ENCODE measurements at regions not wholly inside any gene's neighbourhood (a gene's known extent, or its start where the extent isn't known, plus 50 kb on each side); places are given as distances from the start of the nearest gene placed in this dataset.

DNA sequence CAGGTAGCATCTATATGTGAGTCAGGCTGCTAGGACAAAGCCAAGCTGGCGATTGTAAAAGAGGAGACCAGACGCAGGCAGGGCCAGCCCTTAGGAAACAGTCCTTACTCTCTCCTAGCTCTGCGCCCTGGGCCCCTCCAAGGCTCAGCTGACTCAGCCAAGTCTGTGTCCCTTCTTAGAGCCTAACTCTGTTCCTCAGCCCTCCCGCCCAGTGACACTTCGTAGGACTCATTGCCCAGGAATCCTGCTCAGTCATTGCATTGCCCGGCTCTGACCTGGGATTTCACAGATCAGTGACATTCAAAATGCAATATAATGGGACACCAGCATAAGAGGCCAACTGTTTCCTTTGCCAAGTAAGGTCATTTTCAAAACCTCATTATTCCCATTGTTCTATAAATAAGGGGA lies 244.2 kb downstream of the TLE3 start:
- FAIRE-seq = no peak
- no peak for TF ChIP-seq POU2F2 (IDR thresholded peaks at IDR 0.05; ENCODE audit: low read depth, low read length)
- no peak for TF ChIP-seq PAX5 (IDR thresholded peaks at IDR 0.05; ENCODE audit: insufficient read depth, low read length, severe bottlenecking)
- TF ChIP-seq SPI1 (IDR thresholded peaks at IDR 0.05; ENCODE audit: low read depth, low read length) = no peak
- no peak for TF ChIP-seq TAF1 (IDR thresholded peaks at IDR 0.05; ENCODE audit: low read depth, low read length)
- TF ChIP-seq POLR2AphosphoS5 (IDR thresholded peaks at IDR 0.05; ENCODE audit: low read depth, low read length) = no peak
- DNase-seq (ENCODE audit: insufficient read length, low spot score) = no peak

DNA sequence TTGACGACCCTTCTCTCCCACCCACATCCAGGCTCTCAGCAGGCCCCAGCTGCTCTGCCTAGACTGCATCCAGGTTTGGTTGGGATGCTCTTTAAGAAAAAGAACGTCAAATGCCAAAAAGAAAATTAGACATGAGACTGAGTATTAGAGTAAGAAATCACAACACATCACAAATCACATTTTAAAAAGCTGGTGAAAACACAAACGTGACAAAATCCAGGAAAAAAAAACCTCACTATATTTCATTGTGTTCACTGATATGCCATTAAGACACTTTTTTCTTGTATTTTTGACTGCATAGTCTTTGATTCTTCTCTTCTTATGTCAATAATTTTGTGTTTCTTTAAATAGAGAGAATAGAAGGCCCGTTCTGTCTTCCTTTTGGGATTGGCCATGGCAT lies 243.7 kb downstream of the TLE3 start:
- TF ChIP-seq POU2F2 (IDR thresholded peaks at IDR 0.05; ENCODE audit: low read depth, low read length) (no peak), POLR2AphosphoS5 (IDR thresholded peaks at IDR 0.05; ENCODE audit: low read depth, low read length) (no peak), TAF1 (IDR thresholded peaks at IDR 0.05; ENCODE audit: low read depth, low read length) (no peak), SPI1 (IDR thresholded peaks at IDR 0.05; ENCODE audit: low read depth, low read length) (no peak), POLR2A (IDR thresholded peaks at IDR 0.05; ENCODE audit: low read depth, low read length) (no peak), PAX5 (IDR thresholded peaks at IDR 0.05; ENCODE audit: insufficient read depth, low read length, severe bottlenecking) (no peak)
- FAIRE-seq = no peak
- DNase-seq (ENCODE audit: insufficient read length, low spot score) = no peak

DNA sequence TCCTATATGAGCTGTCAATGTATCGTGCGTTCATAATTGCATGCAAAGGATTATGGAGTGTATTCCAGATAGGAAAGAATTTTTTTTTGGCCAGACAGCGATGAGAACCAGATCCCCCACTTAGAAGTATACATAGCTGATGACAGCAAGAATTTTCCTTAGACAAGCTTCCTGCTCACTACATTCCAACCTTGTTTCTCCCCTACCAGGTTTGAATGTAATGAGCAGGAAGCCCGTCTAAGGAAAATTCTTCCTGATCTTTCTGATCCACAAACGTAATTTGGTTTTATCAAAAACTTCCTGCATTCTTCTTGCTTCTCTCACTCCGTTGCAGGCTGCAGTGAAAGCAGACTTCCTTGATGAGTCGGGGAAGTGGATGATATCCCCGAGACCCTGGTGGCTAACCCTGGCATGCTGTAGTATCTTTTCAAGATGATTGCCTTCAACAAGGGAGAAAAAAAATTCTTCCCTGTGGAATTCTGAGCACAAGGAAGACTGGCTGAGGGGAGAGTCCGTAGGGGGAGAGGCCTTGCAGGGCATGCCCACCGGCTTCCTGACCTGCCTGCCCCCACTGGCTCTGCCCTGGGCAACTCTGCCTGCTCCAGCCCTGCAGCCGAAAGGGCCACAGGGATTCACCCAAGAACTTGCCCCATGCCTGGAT lies 243.1 kb downstream of the TLE3 start:
- TF ChIP-seq PAX5 (IDR thresholded peaks at IDR 0.05; ENCODE audit: insufficient read depth, low read length, severe bottlenecking) = no peak
- no peak for TF ChIP-seq SPI1 (IDR thresholded peaks at IDR 0.05; ENCODE audit: low read depth, low read length)
- TF ChIP-seq POLR2A (IDR thresholded peaks at IDR 0.05; ENCODE audit: low read depth, low read length) = no peak
- no peak for TF ChIP-seq POU2F2 (IDR thresholded peaks at IDR 0.05; ENCODE audit: low read depth, low read length)
- no peak for TF ChIP-seq POLR2AphosphoS5 (IDR thresholded peaks at IDR 0.05; ENCODE audit: low read depth, low read length)
- no peak for TF ChIP-seq TAF1 (IDR thresholded peaks at IDR 0.05; ENCODE audit: low read depth, low read length)
- no peak for FAIRE-seq
- DNase-seq (ENCODE audit: insufficient read length, low spot score) = no peak

DNA sequence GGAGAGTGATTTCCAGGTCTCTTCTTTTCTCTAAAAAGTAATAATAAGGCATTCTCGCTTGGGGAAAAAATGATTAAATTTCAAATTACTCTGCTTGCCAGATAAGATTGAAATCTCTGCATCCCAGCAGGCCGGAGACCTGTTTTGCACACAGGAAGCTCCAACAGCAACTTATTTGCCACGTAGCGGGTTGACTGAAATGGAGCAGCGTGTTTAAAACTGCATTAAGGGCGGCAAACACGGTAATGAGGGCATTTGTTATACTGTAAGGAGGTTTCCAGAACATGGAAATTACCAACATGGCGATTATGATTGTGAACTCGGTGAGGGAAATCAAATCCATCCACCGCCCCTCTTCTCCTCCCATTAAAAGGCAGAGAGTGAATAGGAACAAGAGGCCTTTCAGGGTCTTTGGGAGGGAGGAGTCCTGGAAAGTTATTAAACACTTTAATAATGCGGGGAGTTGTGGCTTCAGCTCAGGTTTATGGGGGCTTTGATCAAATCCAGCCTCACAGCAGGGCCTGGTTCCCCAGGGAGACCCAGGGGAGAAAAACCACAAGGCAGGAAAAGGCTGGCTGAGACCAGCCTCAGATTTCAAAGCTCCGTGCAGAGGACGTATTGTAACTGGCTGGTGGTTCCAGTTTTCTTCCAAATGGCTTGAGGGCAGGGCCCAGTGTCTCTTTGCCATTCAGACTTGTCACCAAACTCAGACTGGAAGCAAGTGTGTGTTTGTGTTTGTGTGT lies 242.3 kb downstream of the TLE3 start:
- no peak for TF ChIP-seq POU2F2 (IDR thresholded peaks at IDR 0.05; ENCODE audit: low read depth, low read length)
- TF ChIP-seq POLR2AphosphoS5 (IDR thresholded peaks at IDR 0.05; ENCODE audit: low read depth, low read length) = no peak
- no peak for DNase-seq (ENCODE audit: insufficient read length, low spot score)
- FAIRE-seq = no peak

DNA sequence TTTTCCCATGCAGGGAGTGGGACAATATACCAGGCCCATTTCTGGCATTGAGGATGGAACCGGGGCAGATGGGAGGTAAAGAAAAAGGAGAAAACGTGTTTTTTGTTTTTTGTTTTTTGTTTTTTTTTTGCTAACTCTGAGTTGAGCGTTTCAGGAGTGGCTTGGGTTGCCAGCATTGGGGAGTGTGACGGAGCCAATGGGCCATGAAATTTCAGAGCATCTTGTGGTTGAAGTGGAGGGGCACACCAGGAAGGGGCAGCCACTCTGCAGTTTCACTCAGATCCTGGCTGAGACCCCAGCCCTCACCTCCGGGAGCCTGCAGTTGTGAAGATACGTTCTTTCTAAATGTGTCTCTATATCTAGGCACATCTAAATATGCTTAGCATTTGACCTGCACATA lies 240.5 kb downstream of the TLE3 start:
- FAIRE-seq (no peak), DNase-seq (ENCODE audit: insufficient read length, low spot score) (no peak)
- TF ChIP-seq POU2F2 (IDR thresholded peaks at IDR 0.05; ENCODE audit: low read depth, low read length) (no peak), PAX5 (IDR thresholded peaks at IDR 0.05; ENCODE audit: insufficient read depth, low read length, severe bottlenecking) (no peak), POLR2A (IDR thresholded peaks at IDR 0.05; ENCODE audit: low read depth, low read length) (no peak), POLR2AphosphoS5 (IDR thresholded peaks at IDR 0.05; ENCODE audit: low read depth, low read length) (no peak), SPI1 (IDR thresholded peaks at IDR 0.05; ENCODE audit: low read depth, low read length) (no peak), TAF1 (IDR thresholded peaks at IDR 0.05; ENCODE audit: low read depth, low read length) (no peak)

DNA sequence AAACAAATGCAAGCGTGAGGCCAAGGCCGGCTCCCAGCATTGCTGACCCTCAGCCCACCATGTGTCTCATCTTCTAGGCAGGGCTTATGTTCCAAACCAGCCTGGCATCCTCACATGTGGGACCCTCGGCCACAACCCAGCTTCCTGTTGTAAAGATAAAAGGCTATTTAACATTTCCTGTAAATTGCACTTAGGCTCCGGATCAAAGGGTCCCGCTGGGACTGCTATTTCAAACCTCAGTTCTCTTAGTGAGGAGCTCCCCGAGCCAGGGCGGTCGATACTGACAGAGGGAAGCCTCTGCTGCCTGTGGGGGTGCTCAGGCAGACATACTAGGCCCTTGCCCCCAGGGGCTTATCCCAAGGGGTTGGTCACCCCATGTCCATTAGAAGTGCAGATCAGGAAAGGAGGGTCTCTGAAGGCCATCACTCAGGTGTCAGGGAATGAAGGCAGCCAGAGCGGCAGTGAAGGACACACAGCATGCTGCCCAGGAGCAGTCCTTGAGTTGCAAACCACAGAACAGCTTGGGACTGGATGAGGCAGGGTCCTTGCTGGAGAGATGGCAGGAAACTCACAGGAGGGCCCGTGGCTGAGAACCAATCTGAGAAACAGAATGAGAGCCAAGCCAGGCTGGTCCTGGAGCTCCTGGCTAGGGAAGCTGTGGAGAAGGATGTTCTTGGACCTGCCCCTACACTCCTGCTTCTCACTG lies 239.9 kb downstream of the TLE3 start:
- no peak for DNase-seq (ENCODE audit: insufficient read length, low spot score)
- TF ChIP-seq POU2F2 (IDR thresholded peaks at IDR 0.05; ENCODE audit: low read depth, low read length) (no peak), PAX5 (IDR thresholded peaks at IDR 0.05; ENCODE audit: insufficient read depth, low read length, severe bottlenecking) (no peak), TAF1 (IDR thresholded peaks at IDR 0.05; ENCODE audit: low read depth, low read length) (no peak), POLR2AphosphoS5 (IDR thresholded peaks at IDR 0.05; ENCODE audit: low read depth, low read length) (no peak), SPI1 (IDR thresholded peaks at IDR 0.05; ENCODE audit: low read depth, low read length) (no peak), POLR2A (IDR thresholded peaks at IDR 0.05; ENCODE audit: low read depth, low read length) (no peak)
- no peak for FAIRE-seq

DNA sequence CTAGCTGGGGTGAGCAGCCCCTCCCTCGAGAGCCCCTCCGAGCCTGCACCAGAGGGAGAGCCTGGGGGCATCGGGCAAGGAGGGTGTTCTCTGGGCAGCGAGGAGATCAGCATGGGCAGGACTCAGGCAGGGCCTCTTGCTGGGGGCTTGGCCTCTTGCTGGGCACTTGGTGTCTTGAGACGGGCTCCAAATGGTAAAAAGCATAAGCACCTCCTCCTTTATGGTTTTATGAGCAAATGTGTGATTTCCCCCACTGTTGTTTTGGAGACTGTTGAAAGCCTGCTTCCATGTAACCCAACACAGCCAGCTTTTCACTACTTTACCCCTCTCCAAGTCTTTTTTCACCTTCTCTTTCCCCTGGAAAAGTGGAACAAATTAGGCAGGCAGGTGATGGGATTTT lies 239.3 kb downstream of the TLE3 start:
- FAIRE-seq (no peak), DNase-seq (ENCODE audit: insufficient read length, low spot score) (no peak)
- no peak for TF ChIP-seq POU2F2 (IDR thresholded peaks at IDR 0.05; ENCODE audit: low read depth, low read length)
- TF ChIP-seq PAX5 (IDR thresholded peaks at IDR 0.05; ENCODE audit: insufficient read depth, low read length, severe bottlenecking) = no peak

DNA sequence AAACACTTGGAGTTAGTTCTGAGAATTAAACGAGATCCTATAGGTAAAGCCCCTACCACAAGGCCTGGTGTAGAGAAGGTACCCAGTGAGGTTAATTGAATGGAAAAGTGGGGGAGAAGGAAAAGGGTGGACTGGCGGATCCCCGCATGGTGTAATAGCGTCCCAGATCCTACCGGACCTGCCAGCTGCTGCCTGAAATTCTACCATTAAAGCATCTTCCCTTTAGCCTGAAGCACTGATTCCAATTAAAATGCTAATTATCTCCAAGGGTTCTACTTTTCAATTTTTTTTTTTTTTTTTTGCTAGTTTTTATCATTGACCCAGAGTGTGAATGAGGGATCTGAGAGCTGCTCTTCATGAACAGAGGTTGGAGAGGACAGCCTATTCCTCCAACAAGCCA lies 237.9 kb downstream of the TLE3 start:
- TF ChIP-seq POU2F2 (IDR thresholded peaks at IDR 0.05; ENCODE audit: low read depth, low read length) (no peak), SPI1 (IDR thresholded peaks at IDR 0.05; ENCODE audit: low read depth, low read length) (no peak), POLR2AphosphoS5 (IDR thresholded peaks at IDR 0.05; ENCODE audit: low read depth, low read length) (no peak), PAX5 (IDR thresholded peaks at IDR 0.05; ENCODE audit: insufficient read depth, low read length, severe bottlenecking) (no peak), POLR2A (IDR thresholded peaks at IDR 0.05; ENCODE audit: low read depth, low read length) (no peak), TAF1 (IDR thresholded peaks at IDR 0.05; ENCODE audit: low read depth, low read length) (no peak)
- FAIRE-seq = no peak
- no peak for DNase-seq (ENCODE audit: insufficient read length, low spot score)

DNA sequence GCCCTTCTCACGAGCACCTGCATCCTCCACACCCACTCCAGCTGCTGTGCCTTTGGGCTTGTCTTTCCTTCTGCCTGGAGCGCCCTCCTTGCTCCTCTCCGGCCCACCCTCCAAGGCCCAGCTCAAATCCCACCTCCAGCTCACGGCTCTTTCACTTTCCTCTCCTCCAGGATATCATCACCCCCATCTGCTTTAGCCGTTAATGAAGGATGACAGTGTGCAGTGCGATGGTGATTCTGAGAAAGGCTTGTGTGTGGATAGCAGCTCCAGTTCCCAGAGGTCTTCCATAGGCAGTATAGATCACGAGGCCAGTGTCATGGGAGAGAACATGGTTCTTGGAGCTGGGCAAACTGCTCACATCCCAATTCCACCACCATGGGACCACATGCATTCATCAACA lies 237.4 kb downstream of the TLE3 start:
- FAIRE-seq = no peak
- DNase-seq (ENCODE audit: insufficient read length, low spot score) = no peak
- TF ChIP-seq PAX5 (IDR thresholded peaks at IDR 0.05; ENCODE audit: insufficient read depth, low read length, severe bottlenecking) = no peak
- no peak for TF ChIP-seq SPI1 (IDR thresholded peaks at IDR 0.05; ENCODE audit: low read depth, low read length)
- TF ChIP-seq POLR2A (IDR thresholded peaks at IDR 0.05; ENCODE audit: low read depth, low read length) = no peak
- no peak for TF ChIP-seq POU2F2 (IDR thresholded peaks at IDR 0.05; ENCODE audit: low read depth, low read length)
- TF ChIP-seq POLR2AphosphoS5 (IDR thresholded peaks at IDR 0.05; ENCODE audit: low read depth, low read length) = no peak
- TF ChIP-seq TAF1 (IDR thresholded peaks at IDR 0.05; ENCODE audit: low read depth, low read length) = no peak
